Neural crest cell (in vitro differentiated cells): ENCODE measurements at regions not wholly inside any gene's neighbourhood (a gene's known extent, or its start where the extent isn't known, plus 50 kb on each side); places are given as distances from the start of the nearest gene placed in this dataset.
"Not testable (repeated sequence)": the region's sequence is repeated elsewhere in the genome, so short reads cannot be mapped to it uniquely, and the experiment has no call there.

Experiments used
- DNase-seq: peaks from one replicate; pipeline ENCODE4 v3.0.0; 2021; ENCODE audit warnings: low read depth, mixed read lengths, low spot score
- H3K27ac Mint-ChIP-seq: one replicate; pipeline ENCODE4 v1.8.0; 2021; ENCODE audit warnings: mild to moderate bottlenecking, mixed read lengths; ENCODE audit not compliant: unreplicated experiment
- H3K27me3 Mint-ChIP-seq: 2 replicates; pipeline ENCODE4 v1.8.0; 2021; ENCODE audit warnings: low read depth, mild to moderate bottlenecking, mixed read lengths
- H3K36me3 Mint-ChIP-seq: 2 replicates; pipeline ENCODE4 v1.8.0; 2021; ENCODE audit warnings: low read depth, mild to moderate bottlenecking, mixed read lengths
- H3K4me1 Mint-ChIP-seq: 2 replicates; pipeline ENCODE4 v1.8.0; 2021; ENCODE audit warnings: mixed read lengths
- H3K4me3 Mint-ChIP-seq: one replicate; pipeline ENCODE4 v1.8.0; 2021; ENCODE audit warnings: mild to moderate bottlenecking, mixed read lengths
- H3K9me3 Mint-ChIP-seq: 2 replicates; pipeline ENCODE4 v1.8.0; 2021; ENCODE audit warnings: mixed read lengths
- TF ChIP-seq, protein P1 (sequence below): fragments of 200-600 bp; sonication (generic); conservative IDR thresholded peaks from 2 replicates; pipeline ENCODE4 v1.5.0; 2021; ENCODE audit warnings: antibody characterized with exemption, mild to moderate bottlenecking

DNA sequence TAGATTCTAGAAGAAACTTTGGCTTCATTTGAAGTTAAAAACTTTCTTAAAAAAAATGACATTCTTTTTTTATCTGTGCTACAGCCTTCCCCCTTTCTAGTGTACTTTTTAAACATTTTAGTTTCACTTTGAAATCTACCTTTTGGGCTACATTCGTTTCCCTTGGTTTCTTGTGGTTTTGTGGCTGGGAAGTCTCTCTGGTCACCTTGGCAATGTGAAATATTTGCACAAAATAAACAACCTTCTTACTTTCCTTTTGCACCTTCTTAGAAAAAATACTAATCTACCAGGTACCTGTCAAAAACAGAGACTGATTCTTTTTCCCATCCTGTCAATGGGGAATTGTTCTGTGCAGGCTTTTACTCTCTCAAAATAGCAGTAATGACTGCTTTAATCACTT is 350.2 kb downstream of the GATA3 start:
- Mint-ChIP-seq H3K27me3 (peaks cover 11% of the 10 kb centered on the region), H3K4me1 (no peaks in the 10 kb centered on the region), H3K9me3 (no peaks in the 10 kb centered on the region), H3K4me3 (no peak overlapping the region), H3K36me3 (no peaks in the 10 kb centered on the region), H3K27ac (no peak overlapping the region)
- TF ChIP-seq, protein P1, sequence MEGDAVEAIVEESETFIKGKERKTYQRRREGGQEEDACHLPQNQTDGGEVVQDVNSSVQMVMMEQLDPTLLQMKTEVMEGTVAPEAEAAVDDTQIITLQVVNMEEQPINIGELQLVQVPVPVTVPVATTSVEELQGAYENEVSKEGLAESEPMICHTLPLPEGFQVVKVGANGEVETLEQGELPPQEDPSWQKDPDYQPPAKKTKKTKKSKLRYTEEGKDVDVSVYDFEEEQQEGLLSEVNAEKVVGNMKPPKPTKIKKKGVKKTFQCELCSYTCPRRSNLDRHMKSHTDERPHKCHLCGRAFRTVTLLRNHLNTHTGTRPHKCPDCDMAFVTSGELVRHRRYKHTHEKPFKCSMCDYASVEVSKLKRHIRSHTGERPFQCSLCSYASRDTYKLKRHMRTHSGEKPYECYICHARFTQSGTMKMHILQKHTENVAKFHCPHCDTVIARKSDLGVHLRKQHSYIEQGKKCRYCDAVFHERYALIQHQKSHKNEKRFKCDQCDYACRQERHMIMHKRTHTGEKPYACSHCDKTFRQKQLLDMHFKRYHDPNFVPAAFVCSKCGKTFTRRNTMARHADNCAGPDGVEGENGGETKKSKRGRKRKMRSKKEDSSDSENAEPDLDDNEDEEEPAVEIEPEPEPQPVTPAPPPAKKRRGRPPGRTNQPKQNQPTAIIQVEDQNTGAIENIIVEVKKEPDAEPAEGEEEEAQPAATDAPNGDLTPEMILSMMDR = no peak
- no peak for DNase-seq

DNA sequence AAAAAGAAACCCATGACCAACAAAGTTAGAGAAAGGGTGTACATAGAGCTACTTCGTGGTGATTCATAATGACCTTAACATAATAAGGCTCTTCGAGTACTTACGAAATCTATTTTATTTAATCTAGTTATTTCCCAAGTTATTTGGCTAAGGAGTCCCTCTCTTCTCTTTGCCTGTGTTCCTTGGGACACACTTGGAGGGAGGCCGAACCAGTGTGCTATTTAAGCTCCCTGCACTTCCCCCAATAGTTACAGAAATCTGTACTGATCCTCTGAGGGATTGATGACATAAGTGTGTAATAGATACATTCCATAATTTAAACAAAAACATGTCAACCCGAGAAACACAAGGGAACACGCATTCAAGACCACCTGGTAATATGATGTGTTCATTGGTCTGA is 351.1 kb downstream of the GATA3 start:
- TF ChIP-seq, protein P1 = no peak
- H3K4me1 Mint-ChIP-seq = no peaks in the 10 kb centered on the region
- H3K27ac Mint-ChIP-seq = no peak overlapping the region
- no peak for DNase-seq
- H3K27me3 Mint-ChIP-seq = peaks cover 14% of the 10 kb centered on the region
- H3K9me3 Mint-ChIP-seq = no peaks in the 10 kb centered on the region
- no peaks in the 10 kb centered on the region for H3K36me3 Mint-ChIP-seq
- no peak overlapping the region for H3K4me3 Mint-ChIP-seq

GRCh38 chr10:8407501-8408021 is 353.1 kb downstream of the GATA3 start:
- Mint-ChIP-seq H3K9me3 (no peaks in the 10 kb centered on the region), H3K27ac (no peak overlapping the region), H3K36me3 (no peaks in the 10 kb centered on the region), H3K27me3 (peaks cover 18% of the 10 kb centered on the region), H3K4me3 (no peak overlapping the region), H3K4me1 (no peaks in the 10 kb centered on the region)
- no peak for DNase-seq
- TF ChIP-seq, protein P1 = no peak

DNA sequence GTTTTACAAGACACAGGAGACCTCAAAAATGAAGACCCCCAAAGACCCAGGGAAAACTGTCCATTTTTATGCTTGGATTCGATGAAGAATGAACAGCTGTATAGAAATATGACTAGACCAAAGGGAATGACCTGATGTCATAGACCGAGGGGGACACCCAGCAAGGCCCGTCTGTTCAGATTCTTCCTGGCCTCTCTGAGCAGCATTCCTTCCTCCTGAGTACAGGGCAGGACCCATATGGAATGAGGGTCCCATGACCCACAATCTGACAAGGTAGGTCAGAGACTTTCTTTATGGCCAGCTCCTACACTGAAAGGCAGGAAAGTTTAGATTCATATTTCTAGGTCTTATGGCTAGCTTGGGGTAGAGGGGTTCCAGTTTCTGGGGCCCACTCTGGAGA is 356.0 kb downstream of the GATA3 start:
- peaks cover 1% of the 10 kb centered on the region for H3K9me3 Mint-ChIP-seq
- H3K36me3 Mint-ChIP-seq = no peaks in the 10 kb centered on the region
- no peak for DNase-seq
- peaks cover 20% of the 10 kb centered on the region for H3K27me3 Mint-ChIP-seq
- no peaks in the 10 kb centered on the region for H3K4me1 Mint-ChIP-seq
- H3K27ac Mint-ChIP-seq = no peak overlapping the region
- H3K4me3 Mint-ChIP-seq = no peak overlapping the region
- TF ChIP-seq, protein P1 = no peak

GRCh38 chr10:8412541-8412940 is 358.1 kb downstream of the GATA3 start:
- Mint-ChIP-seq H3K4me3 (no peak overlapping the region), H3K9me3 (peaks cover 4% of the 10 kb centered on the region), H3K4me1 (no peaks in the 10 kb centered on the region), H3K27ac (no peak overlapping the region), H3K36me3 (no peaks in the 10 kb centered on the region), H3K27me3 (peaks cover 11% of the 10 kb centered on the region)
- TF ChIP-seq, protein P1 = no peak
- no peak for DNase-seq

DNA sequence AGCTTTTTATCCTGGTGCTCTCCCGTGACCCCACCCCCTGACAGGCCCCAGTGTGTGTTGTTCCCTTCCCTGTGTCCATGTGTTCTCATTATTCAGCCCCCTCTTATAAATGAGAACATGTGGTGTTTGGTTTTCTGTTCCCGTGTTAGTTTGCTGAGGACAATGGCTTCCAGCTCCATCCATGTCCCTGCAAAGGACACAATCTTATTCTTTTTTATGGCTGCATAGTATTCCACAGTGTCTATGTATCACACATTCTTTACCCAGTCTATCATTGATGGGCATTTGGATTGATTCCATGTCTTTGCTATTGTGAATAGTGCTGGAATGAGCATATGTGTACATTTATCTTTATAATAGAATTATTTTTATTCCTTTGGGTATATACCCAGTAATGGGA is 360.5 kb downstream of the GATA3 start:
- H3K4me3 Mint-ChIP-seq, H3K36me3 Mint-ChIP-seq, H3K9me3 Mint-ChIP-seq, DNase-seq, H3K27ac Mint-ChIP-seq, H3K4me1 Mint-ChIP-seq, H3K27me3 Mint-ChIP-seq: not testable (repeated sequence)
